ENCODE measurements at regions not wholly inside any gene's neighbourhood (a gene's known extent, or its start where the extent isn't known, plus 50 kb on each side); places are given as distances from the start of the nearest gene placed in this dataset.

GRCh38 chr13:39957868-39958677 is 302.6 kb downstream of the COG6 start:
- TF ChIP-seq CTCF (IDR thresholded peaks at IDR 0.05; ENCODE audit: low read depth, low read length), result no peak
- TF ChIP-seq POLR2A (IDR thresholded peaks at IDR 0.05; ENCODE audit: extremely low read depth, insufficient read length), result no peak

Data from NB4 (cell line).